Stimulated activated naive CD4-positive, alpha-beta T cell treated with Interleukin-2 at 50 U/mL for 16 hours (primary cell): ENCODE measurements at regions not wholly inside any gene's neighbourhood (a gene's known extent, or its start where the extent isn't known, plus 50 kb on each side); places are given as distances from the start of the nearest gene placed in this dataset.

Source experiments
- DNase-seq: peaks from one replicate; lab custom pipeline; 2025; lab: John Stamatoyannopoulos, UW

DNA sequence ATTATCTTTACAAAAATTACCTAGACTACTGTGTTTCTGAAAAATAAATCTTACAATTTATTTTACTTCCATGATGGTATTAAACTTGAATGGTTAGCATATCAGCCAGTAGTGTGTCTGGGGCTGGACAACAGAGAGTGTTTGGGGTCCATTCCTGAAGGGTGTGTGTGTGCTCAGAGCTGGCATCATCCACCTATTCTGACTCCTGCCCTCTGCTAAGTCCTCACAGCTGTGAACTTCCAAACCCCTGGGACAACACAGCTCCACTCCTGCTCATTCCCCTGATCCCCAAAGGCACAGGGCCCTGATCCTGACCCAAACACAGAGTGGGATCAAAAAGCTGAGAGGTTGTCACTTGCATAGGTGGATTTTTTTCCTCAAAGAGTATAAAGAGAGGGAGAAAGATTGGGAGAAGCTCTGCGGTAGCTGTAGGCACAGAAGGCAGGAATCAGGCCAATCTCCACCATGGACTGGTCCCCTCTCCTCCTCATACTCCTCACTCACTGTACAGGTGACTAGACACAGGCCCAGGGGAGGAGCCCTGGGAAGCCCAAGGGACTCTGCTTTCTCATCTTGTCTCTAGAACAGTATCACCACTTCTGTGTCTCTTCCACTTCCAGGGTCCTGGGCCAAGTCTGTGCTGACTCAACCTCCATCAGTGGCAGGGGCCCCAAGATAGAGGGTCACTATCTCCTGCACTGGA is 55.7 kb upstream of the TOP3B start:
- no peak for DNase-seq

DNA sequence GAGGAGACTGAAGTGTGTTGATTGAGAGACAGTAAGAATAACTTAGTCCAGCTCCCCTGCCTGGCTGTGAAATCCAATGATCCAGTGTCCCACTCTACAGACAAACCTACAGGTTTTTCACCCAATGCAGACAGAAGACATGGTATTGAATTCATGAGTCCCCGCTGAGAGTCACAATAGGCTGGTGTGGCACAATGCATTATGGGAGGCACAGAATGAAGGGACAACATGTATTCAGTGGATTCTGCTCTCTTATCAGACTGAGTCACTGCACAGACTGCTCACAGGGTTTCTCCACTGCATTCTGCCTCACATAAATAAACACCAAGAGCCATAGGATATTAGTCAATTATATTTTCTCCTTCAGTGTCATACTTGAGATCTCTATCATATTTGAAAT is 55.2 kb upstream of the TOP3B start:
- DNase-seq = no peak

DNA sequence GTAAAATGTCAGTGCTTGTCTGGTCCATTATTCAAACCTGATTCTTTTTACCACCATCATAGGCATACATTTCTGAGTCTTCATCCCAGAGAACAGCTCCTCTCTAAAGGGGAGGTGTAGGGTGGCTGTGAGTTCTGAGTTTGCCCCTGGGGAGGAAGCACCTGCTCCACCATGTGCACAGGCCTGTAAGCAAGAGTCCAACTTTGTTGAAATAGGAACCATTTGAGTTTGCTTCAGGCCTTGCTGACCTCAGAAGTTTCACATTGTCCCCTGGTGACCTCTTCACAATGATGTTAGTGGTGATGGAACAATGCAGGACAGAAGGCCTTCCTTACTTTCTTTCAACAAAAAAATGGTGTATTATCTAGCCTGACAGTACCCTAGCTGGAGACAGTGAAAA is 54.6 kb upstream of the TOP3B start:
- DNase-seq = no peak

DNA sequence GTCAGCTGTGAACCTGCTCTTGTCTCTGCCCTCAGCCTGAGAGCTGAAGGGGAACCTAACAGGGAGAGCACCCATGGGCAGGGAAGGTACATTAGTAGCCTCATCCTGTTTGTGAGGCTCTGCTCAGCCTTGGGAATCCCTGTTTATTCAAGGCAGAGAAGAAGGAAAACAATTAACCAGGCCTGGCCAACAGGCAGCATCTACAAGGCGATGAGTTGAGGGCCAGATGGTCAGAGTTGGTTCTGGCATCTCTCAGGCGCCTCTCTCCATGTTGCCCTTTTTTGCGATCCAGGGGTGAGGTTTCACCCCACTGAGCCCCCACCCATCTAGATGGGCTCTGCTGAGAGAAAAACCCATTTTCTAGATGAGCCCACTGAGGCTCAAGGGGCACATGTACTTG is 54.0 kb upstream of the TOP3B start:
- no peak for DNase-seq

DNA sequence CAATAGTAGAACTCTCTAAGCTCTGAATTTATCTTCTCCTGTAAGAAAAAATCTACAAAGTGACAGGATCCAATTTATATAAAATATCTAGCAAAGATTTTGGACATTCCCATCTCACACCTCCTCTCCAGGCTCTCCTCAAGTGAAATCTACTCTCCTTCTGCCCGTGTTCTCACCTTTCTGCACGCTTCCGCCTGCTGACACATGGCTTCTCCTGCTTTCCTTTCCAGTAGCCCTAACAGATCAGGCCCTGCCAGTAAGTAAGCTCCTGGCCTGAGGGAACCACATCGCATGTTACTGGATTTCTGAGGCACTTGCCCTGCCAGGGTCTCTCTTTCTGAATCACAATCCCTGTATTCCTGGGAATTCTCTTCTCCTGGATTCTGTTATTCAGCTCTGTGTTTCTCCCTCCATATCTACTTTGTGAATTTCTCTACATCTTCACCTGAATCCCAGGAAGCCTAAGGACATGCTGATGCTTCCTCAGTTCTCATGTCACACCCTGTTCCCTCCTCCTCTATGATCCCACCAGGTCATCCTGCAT is 53.3 kb upstream of the TOP3B start:
- no peak for DNase-seq

DNA sequence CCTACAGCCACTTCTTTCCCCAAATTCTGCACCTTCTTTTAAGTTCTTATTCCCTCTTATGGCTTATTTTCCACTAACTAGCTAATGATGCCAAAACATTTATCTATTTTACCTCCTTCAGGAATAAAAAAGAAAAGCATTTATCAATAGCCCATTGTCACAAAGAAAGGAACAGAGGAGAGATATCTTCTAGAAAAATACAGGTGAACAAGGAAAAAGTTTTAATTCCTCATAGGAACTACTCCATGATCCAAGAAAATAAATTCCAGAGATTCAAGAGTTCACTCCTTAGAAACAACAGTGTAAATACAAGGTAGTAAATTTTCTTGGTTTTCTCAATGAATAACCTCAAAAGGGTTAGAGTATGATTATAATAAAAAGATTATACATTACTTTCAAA is 52.6 kb upstream of the TOP3B start:
- no peak for DNase-seq

DNA sequence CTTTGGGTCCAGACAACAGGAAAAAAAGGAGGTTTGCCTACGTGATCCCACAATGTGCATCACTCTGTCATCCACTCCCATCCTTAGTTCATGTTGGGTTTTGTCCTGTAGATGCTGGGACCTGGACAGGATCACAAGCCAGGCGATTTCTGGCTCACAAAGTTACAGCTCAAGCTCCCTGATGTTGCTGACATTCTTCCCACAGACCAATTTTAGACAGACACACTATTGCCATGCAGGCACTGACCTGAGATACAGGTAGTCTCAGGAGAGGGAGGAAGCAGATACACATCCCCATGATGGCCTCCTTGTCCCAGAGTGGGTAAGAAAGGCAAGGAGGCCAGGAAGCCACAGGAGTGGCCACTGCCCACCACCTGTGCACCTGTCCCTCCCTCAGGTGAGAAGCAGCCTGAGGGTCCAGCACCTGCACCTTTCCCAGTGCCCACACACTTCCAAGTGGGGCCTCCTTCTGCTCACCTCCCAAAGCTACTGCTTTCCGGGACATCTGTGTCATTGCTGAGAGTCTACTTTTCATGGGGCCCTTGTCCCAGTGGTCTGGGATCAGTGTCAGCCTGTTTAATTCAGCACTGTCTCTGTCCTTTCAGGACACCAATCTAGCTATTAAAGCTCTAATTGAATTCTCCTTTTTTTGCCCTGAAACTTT is 52.0 kb upstream of the TOP3B start:
- no peak for DNase-seq

DNA sequence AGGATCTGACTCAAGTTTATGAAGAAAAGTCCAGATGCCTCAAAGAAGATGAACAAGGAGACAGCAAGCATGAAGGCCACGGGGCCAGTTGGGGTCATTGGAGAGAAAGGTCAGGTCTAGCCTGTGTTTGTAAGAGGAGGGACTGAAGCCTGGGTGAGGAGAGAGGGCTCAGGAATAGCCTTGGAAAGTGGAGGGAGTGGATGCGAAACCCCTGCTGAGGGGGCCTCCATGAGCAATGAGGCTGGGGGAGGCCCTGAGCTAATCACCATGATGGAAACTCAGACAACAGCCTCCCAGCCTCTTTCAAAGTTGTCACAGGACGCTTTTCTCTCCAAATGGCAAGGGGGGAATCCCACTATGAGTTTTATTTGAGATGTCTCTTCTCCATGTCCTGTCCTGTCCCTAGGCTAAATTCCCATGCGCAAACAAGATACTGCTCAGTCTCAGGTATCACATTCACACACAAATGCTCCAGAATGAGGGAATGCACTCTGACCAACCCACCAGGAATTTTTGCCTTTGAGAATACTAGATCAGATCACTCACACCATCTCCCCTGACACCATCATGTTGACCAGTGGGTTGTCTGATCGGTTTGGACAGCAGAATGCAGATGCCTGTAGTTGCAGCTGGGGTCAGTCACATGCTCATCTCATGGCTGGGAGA is 51.3 kb upstream of the TOP3B start:
- DNase-seq = no peak

- DNase-seq = no peak
These were observed 50.6 kb upstream of the TOP3B start for GRCh38 chr22:22032906-22033802.

DNA sequence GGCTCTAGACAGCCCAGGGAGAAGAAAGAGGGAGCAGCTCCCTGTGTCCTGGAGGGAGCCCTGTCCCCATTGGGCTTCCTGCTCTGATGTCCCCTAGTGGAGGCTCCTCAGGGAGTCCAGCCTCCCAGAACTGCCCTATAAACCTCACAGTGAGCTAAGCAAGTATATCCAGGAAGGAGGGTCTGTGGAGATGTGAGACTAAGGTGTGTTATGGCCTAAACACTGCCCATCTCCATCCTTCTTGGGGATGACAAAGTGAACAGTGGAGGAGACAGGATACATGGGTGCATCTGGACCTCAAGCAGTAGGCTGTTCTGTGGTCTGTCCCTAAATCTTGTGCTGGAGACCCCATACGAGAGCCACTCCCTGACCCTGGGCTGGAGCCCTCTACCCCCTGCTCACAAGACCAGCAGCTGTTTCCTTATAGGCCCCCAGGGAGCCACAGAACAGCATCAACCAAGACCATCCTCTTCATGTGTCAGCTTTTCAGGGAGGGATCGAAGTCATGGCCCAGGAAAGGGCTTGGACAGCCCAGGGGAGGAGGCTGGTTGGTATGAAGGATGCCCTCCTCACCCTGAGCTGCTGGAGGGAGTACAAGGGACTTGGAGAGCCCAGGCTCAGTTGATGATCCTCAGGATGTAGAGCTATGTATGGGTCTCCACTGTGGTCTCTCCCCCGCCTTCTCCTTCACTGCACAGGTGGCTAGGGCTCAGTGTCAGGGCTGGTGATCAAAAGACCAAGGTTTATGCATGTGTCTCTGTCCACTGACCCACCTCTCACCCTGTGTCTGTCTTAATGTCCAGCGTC is 49.7 kb upstream of the TOP3B start:
- DNase-seq = no peak
